ENCODE measurements at regions not wholly inside any gene's neighbourhood (a gene's known extent, or its start where the extent isn't known, plus 50 kb on each side); places are given as distances from the start of the nearest gene placed in this dataset.

DNA sequence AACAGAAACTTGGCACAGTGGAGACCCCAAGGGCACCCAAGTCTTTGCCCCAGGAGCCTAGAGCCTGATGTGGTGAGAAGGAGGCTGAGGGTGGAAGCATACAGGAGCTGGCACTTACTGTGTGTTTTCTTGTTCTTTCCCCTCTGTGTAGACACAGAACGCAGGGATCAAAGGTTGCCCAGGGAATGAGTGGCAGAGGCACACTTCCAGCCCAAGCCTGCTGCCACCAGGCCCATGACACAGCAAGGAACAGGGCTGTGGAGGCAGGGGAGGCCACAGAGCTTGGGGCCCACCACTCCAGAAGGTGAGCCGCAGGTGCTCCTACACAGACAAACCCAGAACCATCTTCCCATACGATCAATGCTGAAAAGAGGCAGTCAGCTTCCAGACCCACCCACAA lies 73.9 kb upstream of the S1PR3 start:
- TF ChIP-seq, protein P1, sequence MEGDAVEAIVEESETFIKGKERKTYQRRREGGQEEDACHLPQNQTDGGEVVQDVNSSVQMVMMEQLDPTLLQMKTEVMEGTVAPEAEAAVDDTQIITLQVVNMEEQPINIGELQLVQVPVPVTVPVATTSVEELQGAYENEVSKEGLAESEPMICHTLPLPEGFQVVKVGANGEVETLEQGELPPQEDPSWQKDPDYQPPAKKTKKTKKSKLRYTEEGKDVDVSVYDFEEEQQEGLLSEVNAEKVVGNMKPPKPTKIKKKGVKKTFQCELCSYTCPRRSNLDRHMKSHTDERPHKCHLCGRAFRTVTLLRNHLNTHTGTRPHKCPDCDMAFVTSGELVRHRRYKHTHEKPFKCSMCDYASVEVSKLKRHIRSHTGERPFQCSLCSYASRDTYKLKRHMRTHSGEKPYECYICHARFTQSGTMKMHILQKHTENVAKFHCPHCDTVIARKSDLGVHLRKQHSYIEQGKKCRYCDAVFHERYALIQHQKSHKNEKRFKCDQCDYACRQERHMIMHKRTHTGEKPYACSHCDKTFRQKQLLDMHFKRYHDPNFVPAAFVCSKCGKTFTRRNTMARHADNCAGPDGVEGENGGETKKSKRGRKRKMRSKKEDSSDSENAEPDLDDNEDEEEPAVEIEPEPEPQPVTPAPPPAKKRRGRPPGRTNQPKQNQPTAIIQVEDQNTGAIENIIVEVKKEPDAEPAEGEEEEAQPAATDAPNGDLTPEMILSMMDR (IDR thresholded peaks at IDR 0.05; ENCODE audit: insufficient read depth, low read length, poor library complexity, severe bottlenecking) = no peak
- TF ChIP-seq EZH2phosphoT487 (conservative IDR thresholded peaks at IDR 0.05; ENCODE audit: low read length) = no peak

Data from SU-DHL-6 (cell line).